ENCODE measurements at regions not wholly inside any gene's neighbourhood (a gene's known extent, or its start where the extent isn't known, plus 50 kb on each side); places are given as distances from the start of the nearest gene placed in this dataset.
"Not testable (repeated sequence)": the region's sequence is repeated elsewhere in the genome, so short reads cannot be mapped to it uniquely, and the experiment has no call there.

DNA sequence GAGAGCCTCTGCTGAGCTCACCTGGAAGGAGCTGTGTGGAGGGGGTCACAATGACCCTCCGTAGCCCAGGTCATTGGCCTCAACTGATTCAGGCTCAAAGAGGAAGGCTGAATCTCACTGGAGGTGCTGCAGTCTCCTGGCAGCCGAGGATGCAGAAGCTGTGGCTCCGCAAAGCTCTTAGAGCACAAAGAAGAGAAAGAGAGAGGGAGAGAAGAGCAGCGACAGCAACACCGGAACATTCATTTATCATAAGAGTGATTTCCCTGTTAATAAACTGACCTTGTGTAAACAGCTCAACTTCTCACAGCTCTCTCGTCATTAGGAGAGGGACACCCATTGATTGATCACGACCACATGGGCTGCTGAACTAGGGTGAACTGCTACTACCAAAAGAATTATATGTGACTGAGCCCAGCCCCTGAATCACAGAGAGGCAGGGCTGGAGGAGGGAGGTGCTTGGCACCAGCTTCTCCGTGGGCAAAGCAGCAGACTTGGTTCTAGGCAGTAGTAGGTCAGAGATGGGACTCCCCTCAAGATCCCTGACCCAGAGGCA is 281.7 kb downstream of the NXPE2 start:
- ATAC-seq (no peak), DNase-seq (ENCODE audit: low read depth, low spot score) (no peak)
- TF ChIP-seq SIN3A (IDR thresholded peaks at IDR 0.05; ENCODE audit: borderline replicate concordance, insufficient read depth, low read depth, low read length), result no peak
- TF ChIP-seq, protein P1, sequence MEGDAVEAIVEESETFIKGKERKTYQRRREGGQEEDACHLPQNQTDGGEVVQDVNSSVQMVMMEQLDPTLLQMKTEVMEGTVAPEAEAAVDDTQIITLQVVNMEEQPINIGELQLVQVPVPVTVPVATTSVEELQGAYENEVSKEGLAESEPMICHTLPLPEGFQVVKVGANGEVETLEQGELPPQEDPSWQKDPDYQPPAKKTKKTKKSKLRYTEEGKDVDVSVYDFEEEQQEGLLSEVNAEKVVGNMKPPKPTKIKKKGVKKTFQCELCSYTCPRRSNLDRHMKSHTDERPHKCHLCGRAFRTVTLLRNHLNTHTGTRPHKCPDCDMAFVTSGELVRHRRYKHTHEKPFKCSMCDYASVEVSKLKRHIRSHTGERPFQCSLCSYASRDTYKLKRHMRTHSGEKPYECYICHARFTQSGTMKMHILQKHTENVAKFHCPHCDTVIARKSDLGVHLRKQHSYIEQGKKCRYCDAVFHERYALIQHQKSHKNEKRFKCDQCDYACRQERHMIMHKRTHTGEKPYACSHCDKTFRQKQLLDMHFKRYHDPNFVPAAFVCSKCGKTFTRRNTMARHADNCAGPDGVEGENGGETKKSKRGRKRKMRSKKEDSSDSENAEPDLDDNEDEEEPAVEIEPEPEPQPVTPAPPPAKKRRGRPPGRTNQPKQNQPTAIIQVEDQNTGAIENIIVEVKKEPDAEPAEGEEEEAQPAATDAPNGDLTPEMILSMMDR (IDR thresholded peaks at IDR 0.05), result no peak
- TF ChIP-seq, protein P2, sequence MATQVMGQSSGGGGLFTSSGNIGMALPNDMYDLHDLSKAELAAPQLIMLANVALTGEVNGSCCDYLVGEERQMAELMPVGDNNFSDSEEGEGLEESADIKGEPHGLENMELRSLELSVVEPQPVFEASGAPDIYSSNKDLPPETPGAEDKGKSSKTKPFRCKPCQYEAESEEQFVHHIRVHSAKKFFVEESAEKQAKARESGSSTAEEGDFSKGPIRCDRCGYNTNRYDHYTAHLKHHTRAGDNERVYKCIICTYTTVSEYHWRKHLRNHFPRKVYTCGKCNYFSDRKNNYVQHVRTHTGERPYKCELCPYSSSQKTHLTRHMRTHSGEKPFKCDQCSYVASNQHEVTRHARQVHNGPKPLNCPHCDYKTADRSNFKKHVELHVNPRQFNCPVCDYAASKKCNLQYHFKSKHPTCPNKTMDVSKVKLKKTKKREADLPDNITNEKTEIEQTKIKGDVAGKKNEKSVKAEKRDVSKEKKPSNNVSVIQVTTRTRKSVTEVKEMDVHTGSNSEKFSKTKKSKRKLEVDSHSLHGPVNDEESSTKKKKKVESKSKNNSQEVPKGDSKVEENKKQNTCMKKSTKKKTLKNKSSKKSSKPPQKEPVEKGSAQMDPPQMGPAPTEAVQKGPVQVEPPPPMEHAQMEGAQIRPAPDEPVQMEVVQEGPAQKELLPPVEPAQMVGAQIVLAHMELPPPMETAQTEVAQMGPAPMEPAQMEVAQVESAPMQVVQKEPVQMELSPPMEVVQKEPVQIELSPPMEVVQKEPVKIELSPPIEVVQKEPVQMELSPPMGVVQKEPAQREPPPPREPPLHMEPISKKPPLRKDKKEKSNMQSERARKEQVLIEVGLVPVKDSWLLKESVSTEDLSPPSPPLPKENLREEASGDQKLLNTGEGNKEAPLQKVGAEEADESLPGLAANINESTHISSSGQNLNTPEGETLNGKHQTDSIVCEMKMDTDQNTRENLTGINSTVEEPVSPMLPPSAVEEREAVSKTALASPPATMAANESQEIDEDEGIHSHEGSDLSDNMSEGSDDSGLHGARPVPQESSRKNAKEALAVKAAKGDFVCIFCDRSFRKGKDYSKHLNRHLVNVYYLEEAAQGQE (IDR thresholded peaks at IDR 0.05; ENCODE audit: insufficient read depth in 1 of 2, low read depth in 2 of 2, low read length in 1 of 2), result no peak
- POLR2A ChIA-PET, result no interaction called here
- H3K4me1 ChIP-seq (ENCODE audit: control insufficient read depth, insufficient read depth, low read length), result no peaks in the 10 kb centered on the region
- H3K27ac ChIP-seq (ENCODE audit: low read length), result no peak overlapping the region
- intact Hi-C loops (cut with micrococcal nuclease; ENCODE audit: unreplicated experiment) (no loop called here), in situ Hi-C loops (cut with HindIII; ENCODE audit: low pct_unique_long_range_greater_than_20kb, low sequenced_read_pairs) (no loop called here)
- CTCF ChIA-PET, result no interaction called here
- no peak overlapping the region for H3K4me3 ChIP-seq (ENCODE audit: low read depth in 2 of 2, low read length in 2 of 2)
- BruUV-seq (replicated peaks), result no TSS peak
- H3K36me3 ChIP-seq (ENCODE audit: control insufficient read depth, insufficient read depth, low read length), result no peaks in the 10 kb centered on the region
- no peaks in the 10 kb centered on the region for H3K27me3 ChIP-seq (ENCODE audit: control insufficient read depth, insufficient read depth, low read length)
- H3K9me3 ChIP-seq (ENCODE audit: control insufficient read depth, insufficient read depth, low read depth, low read length), result no peaks in the 10 kb centered on the region

- BruUV-seq (replicated peaks); CTCF ChIA-PET; POLR2A ChIA-PET; intact Hi-C loops (cut with micrococcal nuclease; ENCODE audit: unreplicated experiment); H3K4me1 ChIP-seq (ENCODE audit: control insufficient read depth, insufficient read depth, low read length); H3K27ac ChIP-seq (ENCODE audit: low read length); H3K27me3 ChIP-seq (ENCODE audit: control insufficient read depth, insufficient read depth, low read length); H3K9me3 ChIP-seq (ENCODE audit: control insufficient read depth, insufficient read depth, low read depth, low read length); H3K4me3 ChIP-seq (ENCODE audit: low read depth in 2 of 2, low read length in 2 of 2); ATAC-seq; H3K36me3 ChIP-seq (ENCODE audit: control insufficient read depth, insufficient read depth, low read length); in situ Hi-C loops (cut with HindIII; ENCODE audit: low pct_unique_long_range_greater_than_20kb, low sequenced_read_pairs); DNase-seq (ENCODE audit: low read depth, low spot score): not testable (repeated sequence)
Measured at GRCh38 chr11:114960819-114961218, 282.5 kb downstream of the NXPE2 start.

DNA sequence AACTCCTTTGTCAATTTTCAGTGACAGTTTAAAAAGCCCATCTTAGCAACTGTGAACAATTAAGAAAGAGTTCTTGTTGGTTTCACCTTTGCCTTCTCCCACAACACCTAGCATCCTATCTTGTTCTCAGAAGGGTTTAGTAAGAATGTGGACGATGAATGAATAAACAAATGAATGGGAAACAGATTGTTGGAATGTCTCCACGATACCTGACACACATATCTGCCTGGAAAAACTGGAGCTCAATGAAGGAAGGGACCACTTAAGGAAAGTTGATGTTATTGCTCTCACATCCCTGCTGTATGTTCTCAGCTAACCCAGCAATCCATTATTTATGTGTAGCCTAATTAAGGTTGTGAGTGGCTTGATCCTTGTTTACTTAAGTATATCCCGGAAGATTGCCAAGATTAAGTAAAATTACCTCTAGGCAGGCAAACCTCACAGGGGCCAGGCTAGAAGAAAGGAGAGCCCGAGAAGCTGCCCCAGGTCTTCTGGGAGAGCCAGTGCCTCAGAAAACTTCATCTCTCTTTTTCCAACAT is 286.4 kb downstream of the NXPE2 start:
- Histone ChIP-seq H3K36me3 (ENCODE audit: control insufficient read depth, insufficient read depth, low read length) (no peaks in the 10 kb centered on the region), H3K27ac (ENCODE audit: low read length) (no peak overlapping the region), H3K27me3 (ENCODE audit: control insufficient read depth, insufficient read depth, low read length) (no peaks in the 10 kb centered on the region), H3K4me3 (ENCODE audit: low read depth in 2 of 2, low read length in 2 of 2) (no peak overlapping the region), H3K4me1 (ENCODE audit: control insufficient read depth, insufficient read depth, low read length) (no peaks in the 10 kb centered on the region), H3K9me3 (ENCODE audit: control insufficient read depth, insufficient read depth, low read depth, low read length) (no peaks in the 10 kb centered on the region)
- TF ChIP-seq, protein P1 (IDR thresholded peaks at IDR 0.05), result no peak
- TF ChIP-seq, protein P2 (IDR thresholded peaks at IDR 0.05; ENCODE audit: insufficient read depth in 1 of 2, low read depth in 2 of 2, low read length in 1 of 2), result no peak
- TF ChIP-seq TCF7L2 (IDR thresholded peaks at IDR 0.05; ENCODE audit: low read depth, low read length), result no peak
- no peak for TF ChIP-seq POLR2AphosphoS5 (IDR thresholded peaks at IDR 0.05; ENCODE audit: low read depth, low read length)
- no peak for TF ChIP-seq SIN3A (IDR thresholded peaks at IDR 0.05; ENCODE audit: borderline replicate concordance, insufficient read depth, low read depth, low read length)
- DNase-seq (ENCODE audit: low read depth, low spot score), result no peak
- ChIA-PET POLR2A (no interaction called here), CTCF (no interaction called here)
- intact Hi-C loops (cut with micrococcal nuclease; ENCODE audit: unreplicated experiment) (no loop called here), in situ Hi-C loops (cut with HindIII; ENCODE audit: low pct_unique_long_range_greater_than_20kb, low sequenced_read_pairs) (no loop called here)
- ATAC-seq, result no peak
- no TSS peak for BruUV-seq (replicated peaks)

All from Panc1 (cell line).